Hypothalamus (tissue), 51 donors: ENCODE measurements at regions not wholly inside any gene's neighbourhood (a gene's known extent, or its start where the extent isn't known, plus 50 kb on each side); places are given as distances from the start of the nearest gene placed in this dataset.
A peak's percentile ranks its signal among the peaks of the same experiment; 100 is the strongest.
"Not testable (repeated sequence)": the region's sequence is repeated elsewhere in the genome, so short reads cannot be mapped to it uniquely, and the experiment has no call there.

Experiments
- DNase-seq, 51 donors: peaks; one replicate each; lab custom pipeline; 2025; lab: John Stamatoyannopoulos, UW

GRCh38 chr16:73966851-73967250 is 329.8 kb upstream of the PSMD7 start:
- DNase-seq, result no peak

GRCh38 chr16:73965591-73965990 is 331.0 kb upstream of the PSMD7 start:
- DNase-seq, result no peak

- DNase-seq, result peak in 31 of 51 donors; percentile 0 to 60 (median 21)
These were observed 339.8 kb upstream of the PSMD7 start for GRCh38 chr16:73956587-73957494.

GRCh38 chr16:73955702-73956101 is 340.9 kb upstream of the PSMD7 start:
- DNase-seq, result no peak

- no peak for DNase-seq
These were observed 341.4 kb upstream of the PSMD7 start for GRCh38 chr16:73955255-73955654.

GRCh38 chr16:73951481-73951880 is 345.1 kb upstream of the PSMD7 start:
- peak in 1 of 51 donors; percentile 2 for DNase-seq

- DNase-seq, result peak in 1 of 51 donors; percentile 16
These were observed 346.9 kb upstream of the PSMD7 start for GRCh38 chr16:73949574-73950320.

GRCh38 chr16:73945631-73946030 is 351.0 kb upstream of the PSMD7 start:
- no peak for DNase-seq

GRCh38 chr16:73943184-73943583 is 353.4 kb upstream of the PSMD7 start:
- DNase-seq, result not testable (repeated sequence)

GRCh38 chr16:73940786-73941185 is 355.8 kb upstream of the PSMD7 start:
- DNase-seq, result not testable (repeated sequence)

GRCh38 chr16:73923951-73924350 is 372.7 kb upstream of the PSMD7 start:
- no peak for DNase-seq

- no peak for DNase-seq
These were observed 375.3 kb upstream of the PSMD7 start for GRCh38 chr16:73921295-73921694.

- no peak for DNase-seq
These were observed 379.6 kb upstream of the PSMD7 start for GRCh38 chr16:73916829-73917594.

GRCh38 chr16:73915935-73916334 is 380.7 kb upstream of the PSMD7 start:
- DNase-seq, result no peak

- DNase-seq, result no peak
These were observed 381.5 kb upstream of the PSMD7 start for GRCh38 chr16:73915140-73915539.

- no peak for DNase-seq
These were observed 383.8 kb upstream of the PSMD7 start for GRCh38 chr16:73912850-73913249.

- peak in 3 of 51 donors; percentile 6 to 45 (median 10) for DNase-seq
These were observed 384.3 kb upstream of the PSMD7 start for GRCh38 chr16:73912281-73912680.

GRCh38 chr16:73909529-73910035 is 387.0 kb upstream of the PSMD7 start:
- no peak for DNase-seq

GRCh38 chr16:73891129-73891542 is 405.5 kb upstream of the PSMD7 start:
- peak in 1 of 51 donors; percentile 5 for DNase-seq
